HL-60 (cell line): ENCODE measurements at regions not wholly inside any gene's neighbourhood (a gene's known extent, or its start where the extent isn't known, plus 50 kb on each side); places are given as distances from the start of the nearest gene placed in this dataset.

Experiments used
- CTCF ChIP-seq: IDR thresholded peaks from one replicate; pipeline ENCODE4 v1.5.1; 2011; ENCODE audit warnings: low read length, control low read depth, inconsistent platforms; ENCODE audit not compliant: insufficient read depth
- POLR2AphosphoS5 ChIP-seq: IDR thresholded peaks from 2 replicates; pipeline ENCODE4 v1.6.1; 2012; ENCODE audit warnings: low read depth
- REST ChIP-seq: IDR thresholded peaks from 2 replicates; pipeline ENCODE4 v1.6.1; 2012; ENCODE audit warnings: low read depth; ENCODE audit not compliant: insufficient replicate concordance
- SPI1 ChIP-seq: IDR thresholded peaks from 2 replicates; pipeline ENCODE4 v1.6.1; 2012; ENCODE audit warnings: low read depth, mild to moderate bottlenecking, borderline replicate concordance

GRCh38 chr1:191971447-191971846, 186.8 kb upstream of the RGS18 start:
- TF ChIP-seq POLR2AphosphoS5 (no peak), CTCF (no peak), SPI1 (no peak), REST (no peak)
